ENCODE measurements at regions not wholly inside any gene's neighbourhood (a gene's known extent, or its start where the extent isn't known, plus 50 kb on each side); places are given as distances from the start of the nearest gene placed in this dataset.

DNA sequence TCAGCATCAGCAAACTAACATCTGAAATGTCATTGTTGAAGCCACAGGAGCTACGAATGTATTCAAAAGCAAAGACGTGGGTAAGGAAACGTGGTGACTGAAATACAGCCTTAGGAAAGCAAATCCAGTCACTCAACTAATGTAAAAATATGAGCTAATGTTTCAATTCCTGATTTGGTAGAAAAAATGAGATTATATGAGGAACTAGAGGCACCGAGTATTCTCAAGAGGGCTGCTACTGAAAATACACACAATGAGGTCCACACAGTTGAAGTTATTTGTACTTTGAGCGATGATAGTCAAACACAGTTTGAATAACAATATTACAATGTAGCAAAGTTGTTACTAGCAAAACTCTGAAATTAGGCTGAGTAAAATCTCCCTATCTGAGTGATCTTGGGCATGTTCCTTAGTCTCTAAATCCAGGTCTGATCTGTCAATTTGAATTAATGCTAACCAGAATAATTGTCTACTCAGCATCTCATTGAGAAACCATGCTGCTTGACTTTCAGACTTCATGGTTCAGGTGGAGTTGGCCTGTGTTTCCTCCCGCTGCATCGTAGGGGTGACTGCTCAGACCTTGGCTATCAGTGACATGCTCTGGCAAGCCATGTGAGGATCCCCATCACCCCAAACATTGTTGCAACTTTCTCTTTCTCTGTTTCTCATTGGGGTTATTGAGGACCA, 467.1 kb upstream of the SOX5 start:
- Histone ChIP-seq H3K4me1 (ENCODE audit: control insufficient read depth, insufficient read depth, low read length) (no peaks in the 10 kb centered on the region), H3K9ac (ENCODE audit: low read length in 2 of 2) (no peak overlapping the region), H3K4me3 (ENCODE audit: low read length in 2 of 2) (no peak overlapping the region), H3K36me3 (ENCODE audit: control insufficient read depth in 2 of 2, insufficient read depth in 2 of 2, low read length in 2 of 2) (no peaks in the 10 kb centered on the region), H3K9me3 (ENCODE audit: control insufficient read depth in 2 of 2, low read length in 2 of 2) (no peaks in the 10 kb centered on the region), H3K27me3 (ENCODE audit: control insufficient read depth in 1 of 2, insufficient read depth in 2 of 2, low read length in 2 of 2) (no peaks in the 10 kb centered on the region), H3K27ac (ENCODE audit: low read length) (no peak overlapping the region)

DNA sequence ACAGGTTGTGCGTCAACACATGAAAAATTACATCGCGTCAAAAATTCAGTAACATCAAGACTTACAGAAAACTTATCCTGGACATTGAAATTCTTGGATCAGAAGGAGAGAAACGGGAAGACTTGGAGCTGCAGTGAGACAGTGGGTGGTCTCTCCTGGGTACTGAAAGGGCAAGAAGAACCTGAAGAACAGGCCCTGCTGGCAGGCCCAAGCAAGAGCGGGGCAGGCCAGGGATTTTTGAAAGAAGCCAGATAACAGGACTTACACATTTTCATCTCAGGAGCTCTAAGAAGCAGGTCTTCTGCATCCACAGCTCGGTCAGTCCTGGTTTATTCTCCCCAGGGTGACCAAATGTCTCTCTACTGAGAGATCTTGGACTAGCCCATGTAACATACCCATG, 466.5 kb upstream of the SOX5 start:
- H3K27ac ChIP-seq (ENCODE audit: low read length) = no peak overlapping the region

GRCh38 chr12:24414480-24414879, 465.0 kb upstream of the SOX5 start:
- Histone ChIP-seq H3K4me3 (ENCODE audit: low read length in 2 of 2) (no peak overlapping the region), H3K9me3 (ENCODE audit: control insufficient read depth in 2 of 2, low read length in 2 of 2) (no peaks in the 10 kb centered on the region), H3K9ac (ENCODE audit: low read length in 2 of 2) (no peak overlapping the region), H3K36me3 (ENCODE audit: control insufficient read depth in 2 of 2, insufficient read depth in 2 of 2, low read length in 2 of 2) (no peaks in the 10 kb centered on the region), H3K4me1 (ENCODE audit: control insufficient read depth, insufficient read depth, low read length) (no peaks in the 10 kb centered on the region), H3K27me3 (ENCODE audit: control insufficient read depth in 1 of 2, insufficient read depth in 2 of 2, low read length in 2 of 2) (no peaks in the 10 kb centered on the region), H3K27ac (ENCODE audit: low read length) (no peak overlapping the region)

More for the DNA sequence above, 466.5 kb upstream of the SOX5 start:
- Histone ChIP-seq H3K4me1 (ENCODE audit: control insufficient read depth, insufficient read depth, low read length) (no peaks in the 10 kb centered on the region), H3K27me3 (ENCODE audit: control insufficient read depth in 1 of 2, insufficient read depth in 2 of 2, low read length in 2 of 2) (no peaks in the 10 kb centered on the region), H3K4me3 (ENCODE audit: low read length in 2 of 2) (no peak overlapping the region), H3K9ac (ENCODE audit: low read length in 2 of 2) (no peak overlapping the region), H3K36me3 (ENCODE audit: control insufficient read depth in 2 of 2, insufficient read depth in 2 of 2, low read length in 2 of 2) (no peaks in the 10 kb centered on the region), H3K9me3 (ENCODE audit: control insufficient read depth in 2 of 2, low read length in 2 of 2) (no peaks in the 10 kb centered on the region)

DNA sequence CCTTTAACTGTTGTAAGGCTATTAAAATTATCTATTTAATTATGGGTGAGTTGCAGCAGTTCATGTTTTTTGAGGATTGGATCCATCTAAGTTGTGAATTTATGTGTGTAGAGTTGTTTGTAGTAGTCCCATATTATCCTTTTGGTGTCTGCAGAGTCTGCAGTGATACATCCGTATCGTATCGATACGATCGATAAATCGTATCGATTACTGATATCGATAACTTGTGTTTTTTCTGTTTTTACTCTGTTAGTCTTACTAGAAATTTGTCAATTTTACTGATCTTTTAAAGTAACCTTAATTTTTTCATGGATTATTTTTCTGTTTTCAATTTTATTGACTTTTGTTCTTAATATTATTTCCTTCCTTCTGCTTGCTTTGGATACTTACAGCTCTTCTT, 462.5 kb upstream of the SOX5 start:
- H3K4me1 ChIP-seq (ENCODE audit: control insufficient read depth, insufficient read depth, low read length) = no peaks in the 10 kb centered on the region
- no peaks in the 10 kb centered on the region for H3K36me3 ChIP-seq (ENCODE audit: control insufficient read depth in 2 of 2, insufficient read depth in 2 of 2, low read length in 2 of 2)
- no peak overlapping the region for H3K4me3 ChIP-seq (ENCODE audit: low read length in 2 of 2)
- no peaks in the 10 kb centered on the region for H3K27me3 ChIP-seq (ENCODE audit: control insufficient read depth in 1 of 2, insufficient read depth in 2 of 2, low read length in 2 of 2)
- no peaks in the 10 kb centered on the region for H3K9me3 ChIP-seq (ENCODE audit: control insufficient read depth in 2 of 2, low read length in 2 of 2)
- no peak overlapping the region for H3K27ac ChIP-seq (ENCODE audit: low read length)
- H3K9ac ChIP-seq (ENCODE audit: low read length in 2 of 2) = no peak overlapping the region

- no peak overlapping the region for H3K4me3 ChIP-seq (ENCODE audit: low read length in 2 of 2)
- H3K27ac ChIP-seq (ENCODE audit: low read length) = no peak overlapping the region
- H3K27me3 ChIP-seq (ENCODE audit: control insufficient read depth in 1 of 2, insufficient read depth in 2 of 2, low read length in 2 of 2) = no peaks in the 10 kb centered on the region
- H3K36me3 ChIP-seq (ENCODE audit: control insufficient read depth in 2 of 2, insufficient read depth in 2 of 2, low read length in 2 of 2) = no peaks in the 10 kb centered on the region
- no peaks in the 10 kb centered on the region for H3K9me3 ChIP-seq (ENCODE audit: control insufficient read depth in 2 of 2, low read length in 2 of 2)
- H3K9ac ChIP-seq (ENCODE audit: low read length in 2 of 2) = no peak overlapping the region
- no peaks in the 10 kb centered on the region for H3K4me1 ChIP-seq (ENCODE audit: control insufficient read depth, insufficient read depth, low read length)
These were observed 460.4 kb upstream of the SOX5 start for GRCh38 chr12:24409868-24410267.

DNA sequence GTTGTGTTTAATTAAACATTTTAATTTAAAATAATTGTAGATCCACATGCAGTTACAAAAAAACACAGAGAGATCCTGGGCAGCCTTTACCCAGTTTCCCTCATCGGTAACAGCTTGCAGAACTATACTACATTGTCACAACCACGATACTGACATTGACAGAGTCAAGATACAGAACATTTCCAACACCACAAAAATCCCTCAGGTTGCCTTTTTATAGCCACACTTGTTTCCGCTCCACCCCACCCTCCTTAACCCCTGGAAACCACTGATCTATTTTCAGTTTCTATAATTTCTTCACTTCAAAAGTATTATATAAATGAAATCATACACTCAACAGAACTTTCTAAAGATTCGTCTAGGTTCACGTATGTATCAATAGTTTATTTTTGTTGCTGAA, 458.8 kb upstream of the SOX5 start:
- H3K9me3 ChIP-seq (ENCODE audit: control insufficient read depth in 2 of 2, low read length in 2 of 2) = no peaks in the 10 kb centered on the region
- no peaks in the 10 kb centered on the region for H3K36me3 ChIP-seq (ENCODE audit: control insufficient read depth in 2 of 2, insufficient read depth in 2 of 2, low read length in 2 of 2)
- no peak overlapping the region for H3K27ac ChIP-seq (ENCODE audit: low read length)
- no peak overlapping the region for H3K9ac ChIP-seq (ENCODE audit: low read length in 2 of 2)
- no peaks in the 10 kb centered on the region for H3K4me1 ChIP-seq (ENCODE audit: control insufficient read depth, insufficient read depth, low read length)
- no peak overlapping the region for H3K4me3 ChIP-seq (ENCODE audit: low read length in 2 of 2)
- H3K27me3 ChIP-seq (ENCODE audit: control insufficient read depth in 1 of 2, insufficient read depth in 2 of 2, low read length in 2 of 2) = no peaks in the 10 kb centered on the region

DNA sequence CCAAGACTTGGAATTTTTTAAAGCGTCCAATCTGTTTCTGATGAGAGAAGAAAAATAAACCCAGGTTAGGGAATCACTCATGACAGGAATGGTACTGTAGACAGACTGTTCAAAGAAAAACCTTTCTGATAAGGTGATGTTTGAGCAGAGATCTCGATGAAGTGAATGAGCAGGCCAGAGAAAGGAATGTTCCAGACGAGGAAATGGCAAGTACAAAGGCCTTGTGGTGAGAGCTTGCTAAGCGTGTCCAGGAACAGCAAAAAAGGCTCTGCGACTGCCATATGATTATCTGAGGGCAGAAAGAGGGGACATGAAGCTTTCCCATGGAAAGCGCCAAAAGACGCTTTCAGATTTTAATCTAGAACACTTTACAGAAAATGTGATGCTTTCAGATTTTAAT, 458.4 kb upstream of the SOX5 start:
- no peaks in the 10 kb centered on the region for H3K9me3 ChIP-seq (ENCODE audit: control insufficient read depth in 2 of 2, low read length in 2 of 2)
- no peaks in the 10 kb centered on the region for H3K4me1 ChIP-seq (ENCODE audit: control insufficient read depth, insufficient read depth, low read length)
- no peak overlapping the region for H3K27ac ChIP-seq (ENCODE audit: low read length)
- H3K9ac ChIP-seq (ENCODE audit: low read length in 2 of 2) = no peak overlapping the region
- no peak overlapping the region for H3K4me3 ChIP-seq (ENCODE audit: low read length in 2 of 2)
- H3K27me3 ChIP-seq (ENCODE audit: control insufficient read depth in 1 of 2, insufficient read depth in 2 of 2, low read length in 2 of 2) = no peaks in the 10 kb centered on the region
- no peaks in the 10 kb centered on the region for H3K36me3 ChIP-seq (ENCODE audit: control insufficient read depth in 2 of 2, insufficient read depth in 2 of 2, low read length in 2 of 2)

DNA sequence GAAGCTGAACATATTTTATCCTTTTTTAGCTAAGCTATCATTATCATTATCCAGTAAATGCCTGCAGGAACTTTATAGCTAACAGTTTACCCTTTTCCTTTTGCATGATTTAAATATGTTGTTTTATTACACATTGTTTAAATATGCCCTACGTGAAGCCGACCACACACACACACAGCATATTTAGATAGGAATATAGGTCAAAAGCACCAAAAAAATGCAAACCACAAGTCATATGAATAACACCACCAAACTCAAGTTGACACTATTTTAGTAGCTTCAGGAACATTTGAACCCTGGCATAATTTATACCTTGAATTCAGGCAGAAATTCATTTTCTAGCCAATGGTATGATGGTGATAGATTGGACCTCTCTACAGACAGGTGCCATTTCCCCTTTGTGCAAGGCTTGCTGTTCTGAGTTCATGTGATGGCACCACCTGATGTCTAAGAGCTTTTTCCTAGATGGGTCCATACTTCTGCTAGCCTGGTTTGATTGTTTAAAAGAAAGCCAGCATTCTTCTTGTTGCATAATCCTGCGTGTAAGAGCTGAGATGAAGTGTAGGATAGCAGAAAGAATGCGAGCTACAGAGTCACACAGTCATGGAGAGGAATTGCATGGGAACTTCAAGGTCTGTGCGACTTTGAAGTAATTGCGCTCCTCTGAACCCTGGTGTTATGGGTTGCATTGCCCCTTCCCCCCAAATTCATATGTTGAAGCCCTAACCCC, 454.8 kb upstream of the SOX5 start:
- no peaks in the 10 kb centered on the region for H3K36me3 ChIP-seq (ENCODE audit: control insufficient read depth in 2 of 2, insufficient read depth in 2 of 2, low read length in 2 of 2)
- H3K4me1 ChIP-seq (ENCODE audit: control insufficient read depth, insufficient read depth, low read length) = no peaks in the 10 kb centered on the region
- no peaks in the 10 kb centered on the region for H3K9me3 ChIP-seq (ENCODE audit: control insufficient read depth in 2 of 2, low read length in 2 of 2)
- H3K27ac ChIP-seq (ENCODE audit: low read length) = no peak overlapping the region
- no peak overlapping the region for H3K9ac ChIP-seq (ENCODE audit: low read length in 2 of 2)
- H3K27me3 ChIP-seq (ENCODE audit: control insufficient read depth in 1 of 2, insufficient read depth in 2 of 2, low read length in 2 of 2) = no peaks in the 10 kb centered on the region
- H3K4me3 ChIP-seq (ENCODE audit: low read length in 2 of 2) = no peak overlapping the region

- H3K9ac ChIP-seq (ENCODE audit: low read length in 2 of 2) = no peak overlapping the region
These were observed 451.1 kb upstream of the SOX5 start for GRCh38 chr12:24400533-24400932.

GRCh38 chr12:24398605-24399004, 449.1 kb upstream of the SOX5 start:
- Histone ChIP-seq H3K27me3 (ENCODE audit: control insufficient read depth in 1 of 2, insufficient read depth in 2 of 2, low read length in 2 of 2) (no peaks in the 10 kb centered on the region), H3K4me1 (ENCODE audit: control insufficient read depth, insufficient read depth, low read length) (peaks cover 8% of the 10 kb centered on the region), H3K9ac (ENCODE audit: low read length in 2 of 2) (no peak overlapping the region), H3K36me3 (ENCODE audit: control insufficient read depth in 2 of 2, insufficient read depth in 2 of 2, low read length in 2 of 2) (no peaks in the 10 kb centered on the region), H3K27ac (ENCODE audit: low read length) (no peak overlapping the region), H3K9me3 (ENCODE audit: control insufficient read depth in 2 of 2, low read length in 2 of 2) (no peaks in the 10 kb centered on the region), H3K4me3 (ENCODE audit: low read length in 2 of 2) (no peak overlapping the region)

More at GRCh38 chr12:24400533-24400932, 451.1 kb upstream of the SOX5 start:
- Histone ChIP-seq H3K27ac (ENCODE audit: low read length) (no peak overlapping the region), H3K27me3 (ENCODE audit: control insufficient read depth in 1 of 2, insufficient read depth in 2 of 2, low read length in 2 of 2) (no peaks in the 10 kb centered on the region), H3K4me1 (ENCODE audit: control insufficient read depth, insufficient read depth, low read length) (peaks cover 8% of the 10 kb centered on the region), H3K36me3 (ENCODE audit: control insufficient read depth in 2 of 2, insufficient read depth in 2 of 2, low read length in 2 of 2) (no peaks in the 10 kb centered on the region), H3K4me3 (ENCODE audit: low read length in 2 of 2) (no peak overlapping the region), H3K9me3 (ENCODE audit: control insufficient read depth in 2 of 2, low read length in 2 of 2) (no peaks in the 10 kb centered on the region)

- H3K4me1 ChIP-seq (ENCODE audit: control insufficient read depth, insufficient read depth, low read length) = peaks cover 8% of the 10 kb centered on the region
- H3K4me3 ChIP-seq (ENCODE audit: low read length in 2 of 2) = peak overlapping the region; percentile 3 to 61
- no peaks in the 10 kb centered on the region for H3K9me3 ChIP-seq (ENCODE audit: control insufficient read depth in 2 of 2, low read length in 2 of 2)
- no peaks in the 10 kb centered on the region for H3K36me3 ChIP-seq (ENCODE audit: control insufficient read depth in 2 of 2, insufficient read depth in 2 of 2, low read length in 2 of 2)
- H3K27me3 ChIP-seq (ENCODE audit: control insufficient read depth in 1 of 2, insufficient read depth in 2 of 2, low read length in 2 of 2) = no peaks in the 10 kb centered on the region
- H3K9ac ChIP-seq (ENCODE audit: low read length in 2 of 2) = no peak overlapping the region
- H3K27ac ChIP-seq (ENCODE audit: low read length) = no peak overlapping the region
These were observed 446.8 kb upstream of the SOX5 start for GRCh38 chr12:24396224-24396623.
